MCF 10A (cell line): ENCODE measurements at regions not wholly inside any gene's neighbourhood (a gene's known extent, or its start where the extent isn't known, plus 50 kb on each side); places are given as distances from the start of the nearest gene placed in this dataset.

Experiments used
- BruUV-seq: library from RNA; stranded (reverse); fragments of 400-500 nt; replicated peaks from 2 replicates; lab custom pipeline; 2021; lab: Mats Ljungman, UMichigan
- CTCF ChIA-PET: fragments of 300-600 bp; sonication (Branson Sonifier 250); formaldehyde crosslinking; extraction: SDS; loops from one replicate; lab custom pipeline; 2021; ENCODE audit warnings: antibody characterized with exemption, inconsistent platforms; lab: Yijun Ruan, JAX
- POLR2A ChIA-PET: fragments of 300-600, 350-650 bp; sonication (Branson Sonifier 250); formaldehyde crosslinking; extraction: SDS; loops from one replicate; lab custom pipeline; 2020; ENCODE audit warnings: antibody characterized with exemption, inconsistent platforms; lab: Yijun Ruan, JAX
- DNase-seq: peaks from one replicate; pipeline ENCODE4 v3.0.0-alpha.2; 2018; ENCODE audit not compliant: unreplicated experiment
- H3K27ac Mint-ChIP-seq: one replicate; pipeline ENCODE4 v1.8.0; 2022; ENCODE audit warnings: mild to moderate bottlenecking, low read depth, mixed read lengths; ENCODE audit not compliant: unreplicated experiment
- H3K27me3 Mint-ChIP-seq: one replicate; pipeline ENCODE4 v1.8.0; 2022; ENCODE audit warnings: mixed read lengths; ENCODE audit not compliant: insufficient read depth, unreplicated experiment
- H3K36me3 Mint-ChIP-seq: one replicate; pipeline ENCODE4 v1.8.0; 2022; ENCODE audit warnings: mild to moderate bottlenecking, moderate library complexity, mixed read lengths; ENCODE audit not compliant: insufficient read depth, unreplicated experiment
- H3K4me1 Mint-ChIP-seq: one replicate; pipeline ENCODE4 v1.8.0; 2022; ENCODE audit warnings: mixed read lengths; ENCODE audit not compliant: insufficient read depth, unreplicated experiment
- H3K4me3 Mint-ChIP-seq: one replicate; pipeline ENCODE4 v1.8.0; 2022; ENCODE audit warnings: mild to moderate bottlenecking, moderate library complexity, mixed read lengths; ENCODE audit not compliant: unreplicated experiment
- H3K9me3 Mint-ChIP-seq: one replicate; pipeline ENCODE4 v1.8.0; 2022; ENCODE audit warnings: mixed read lengths; ENCODE audit not compliant: unreplicated experiment
- CTCF ChIP-seq: fragments of 200-600 bp; IDR thresholded peaks from one replicate; pipeline ENCODE4 v1.8.0; 2022; ENCODE audit warnings: antibody characterized with exemption, mild to moderate bottlenecking; ENCODE audit not compliant: unreplicated experiment
- intact Hi-C: fragments of 100-400 bp; cut with micrococcal nuclease; formaldehyde crosslinking; loops from 2 replicates; pipeline ENCODE4 v1.14.1; 2022

- no TSS peak for BruUV-seq
- ChIA-PET POLR2A (no interaction called here), CTCF (no interaction called here)
- DNase-seq = no peak
- H3K4me3 Mint-ChIP-seq = no peak overlapping the region
- no peak overlapping the region for H3K27ac Mint-ChIP-seq
- no peaks in the 10 kb centered on the region for H3K36me3 Mint-ChIP-seq
- H3K4me1 Mint-ChIP-seq = no peaks in the 10 kb centered on the region
- intact Hi-C loops = no loop called here
- H3K9me3 Mint-ChIP-seq = no peaks in the 10 kb centered on the region
- peaks cover 54% of the 10 kb centered on the region for H3K27me3 Mint-ChIP-seq
- TF ChIP-seq CTCF = no peak
These were observed 111.4 kb downstream of the PHETA1 start for GRCh38 chr12:111257435-111257902.

GRCh38 chr12:111256629-111257434 is 112.1 kb downstream of the PHETA1 start:
- CTCF ChIA-PET = interaction anchor here (0.9 to 1.1 kb wide), 2 partner anchors 28 to 41 kb away, joined by 3 read pairs; no protein-coding TSS in a partner anchor
- BruUV-seq = no TSS peak
- Mint-ChIP-seq H3K27ac (no peak overlapping the region), H3K4me3 (no peak overlapping the region), H3K9me3 (no peaks in the 10 kb centered on the region), H3K27me3 (peaks cover 55% of the 10 kb centered on the region), H3K4me1 (no peaks in the 10 kb centered on the region), H3K36me3 (no peaks in the 10 kb centered on the region)
- TF ChIP-seq CTCF = no peak
- POLR2A ChIA-PET = interaction anchor here (0.7 kb wide), 1 partner anchor 10 kb away, joined by 3 read pairs; no protein-coding TSS in a partner anchor
- DNase-seq = no peak
- intact Hi-C loops = no loop called here

GRCh38 chr12:111255261-111255660 is 113.6 kb downstream of the PHETA1 start:
- Mint-ChIP-seq H3K4me3 (no peak overlapping the region), H3K27ac (no peak overlapping the region), H3K4me1 (no peaks in the 10 kb centered on the region), H3K9me3 (no peaks in the 10 kb centered on the region), H3K36me3 (no peaks in the 10 kb centered on the region), H3K27me3 (peaks cover 55% of the 10 kb centered on the region)
- intact Hi-C loops = no loop called here
- no peak for TF ChIP-seq CTCF
- CTCF ChIA-PET = interaction anchor here (0.8 to 1.0 kb wide), 4 partner anchors 13 to 229 kb away, joined by 3 to 4 read pairs (median 4); no protein-coding TSS in a partner anchor
- DNase-seq = no peak
- POLR2A ChIA-PET = no interaction called here
- no TSS peak for BruUV-seq

- no peak for TF ChIP-seq CTCF
- DNase-seq = no peak
- ChIA-PET CTCF (interaction anchor here (1.0 to 1.1 kb wide), 2 partner anchors 15 to 229 kb away, joined by 3 to 4 read pairs; no protein-coding TSS in a partner anchor), POLR2A (no interaction called here)
- H3K4me3 Mint-ChIP-seq = no peak overlapping the region
- no TSS peak for BruUV-seq
- H3K36me3 Mint-ChIP-seq = no peaks in the 10 kb centered on the region
- H3K27me3 Mint-ChIP-seq = peaks cover 55% of the 10 kb centered on the region
- no peaks in the 10 kb centered on the region for H3K9me3 Mint-ChIP-seq
- peaks cover under 1% of the 10 kb centered on the region for H3K4me1 Mint-ChIP-seq
- no peak overlapping the region for H3K27ac Mint-ChIP-seq
- intact Hi-C loops = no loop called here
These were observed 114.8 kb downstream of the PHETA1 start for GRCh38 chr12:111254106-111254505.
